Coronary artery (tissue), 2 donors: ENCODE measurements at regions not wholly inside any gene's neighbourhood (a gene's known extent, or its start where the extent isn't known, plus 50 kb on each side); places are given as distances from the start of the nearest gene placed in this dataset.

Source experiments
- DNase-seq: peaks from one replicate; pipeline ENCODE4 v3.0.0-alpha.2; 2017; ENCODE audit warnings: low spot score
- H3K27ac ChIP-seq, 2 donors: fragments of 200-600 bp; sonication (generic); one replicate each; pipeline ENCODE4 v1.5.1; 2016 to 2019
- H3K4me3 ChIP-seq: fragments of 200-600 bp; sonication (generic); 2 replicates; pipeline ENCODE4 v1.5.1; 2016; ENCODE audit warnings: mild to moderate bottlenecking, moderate library complexity
- TF ChIP-seq, protein P1 (sequence below): fragments of 200-600 bp; sonication (generic); IDR thresholded peaks from one replicate; pipeline ENCODE4 v1.5.1; 2019; ENCODE audit warnings: antibody characterized with exemption

DNA sequence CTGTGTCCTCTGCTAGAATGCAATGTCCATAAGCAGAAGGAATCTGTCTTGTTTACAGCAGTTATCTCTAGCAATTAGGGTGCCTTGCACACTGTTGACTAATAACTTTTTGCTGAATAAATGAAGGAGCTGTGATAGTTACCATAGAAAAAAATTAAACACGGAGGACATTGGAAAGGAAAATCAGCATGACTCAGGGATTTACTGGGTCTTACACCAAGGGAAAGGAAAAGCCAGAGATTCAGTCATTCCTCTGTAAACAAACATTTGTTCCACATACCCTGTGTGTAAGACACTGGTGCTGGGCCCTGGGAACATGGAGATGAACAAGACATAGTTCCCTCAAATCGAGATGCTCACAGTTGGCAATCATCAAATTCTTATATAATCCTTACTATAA is 183.3 kb downstream of the PTGER3 start:
- no peak overlapping the region for H3K27ac ChIP-seq
- TF ChIP-seq, protein P1, sequence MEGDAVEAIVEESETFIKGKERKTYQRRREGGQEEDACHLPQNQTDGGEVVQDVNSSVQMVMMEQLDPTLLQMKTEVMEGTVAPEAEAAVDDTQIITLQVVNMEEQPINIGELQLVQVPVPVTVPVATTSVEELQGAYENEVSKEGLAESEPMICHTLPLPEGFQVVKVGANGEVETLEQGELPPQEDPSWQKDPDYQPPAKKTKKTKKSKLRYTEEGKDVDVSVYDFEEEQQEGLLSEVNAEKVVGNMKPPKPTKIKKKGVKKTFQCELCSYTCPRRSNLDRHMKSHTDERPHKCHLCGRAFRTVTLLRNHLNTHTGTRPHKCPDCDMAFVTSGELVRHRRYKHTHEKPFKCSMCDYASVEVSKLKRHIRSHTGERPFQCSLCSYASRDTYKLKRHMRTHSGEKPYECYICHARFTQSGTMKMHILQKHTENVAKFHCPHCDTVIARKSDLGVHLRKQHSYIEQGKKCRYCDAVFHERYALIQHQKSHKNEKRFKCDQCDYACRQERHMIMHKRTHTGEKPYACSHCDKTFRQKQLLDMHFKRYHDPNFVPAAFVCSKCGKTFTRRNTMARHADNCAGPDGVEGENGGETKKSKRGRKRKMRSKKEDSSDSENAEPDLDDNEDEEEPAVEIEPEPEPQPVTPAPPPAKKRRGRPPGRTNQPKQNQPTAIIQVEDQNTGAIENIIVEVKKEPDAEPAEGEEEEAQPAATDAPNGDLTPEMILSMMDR, result no peak
- no peak for DNase-seq
- no peak overlapping the region for H3K4me3 ChIP-seq

DNA sequence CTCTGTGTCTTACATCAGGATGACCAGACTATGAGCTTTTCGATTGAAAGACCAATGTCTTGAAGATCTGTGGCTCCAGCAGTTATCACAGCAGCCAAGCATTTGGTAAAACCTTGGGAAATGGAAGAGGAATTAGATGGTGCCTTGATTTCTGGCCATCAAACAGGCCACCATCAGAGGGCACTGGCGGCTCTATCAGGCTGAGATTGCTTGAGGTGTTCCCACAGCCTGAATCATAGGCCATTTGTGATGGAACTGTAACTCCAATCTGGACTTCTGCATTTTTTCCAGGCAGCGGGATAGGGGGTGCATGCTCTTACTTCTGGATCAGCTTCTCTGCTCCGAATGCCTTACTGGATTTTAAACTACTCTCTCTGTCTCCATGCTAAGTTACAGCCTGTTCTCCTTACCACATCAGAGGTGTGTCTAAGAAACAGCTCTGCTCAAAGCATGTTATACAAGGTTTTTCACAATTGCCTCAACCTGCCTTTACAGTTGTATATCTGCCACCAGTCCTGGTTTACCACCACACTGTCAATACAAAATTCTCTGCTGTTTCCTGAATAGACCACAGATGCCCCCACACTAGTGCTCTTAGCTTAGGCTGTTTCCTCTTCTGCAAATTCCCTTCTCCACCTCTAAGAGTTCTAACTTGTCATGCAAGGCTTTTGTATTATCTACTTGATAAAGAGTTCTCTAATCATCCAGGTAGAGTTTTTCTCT is 180.9 kb downstream of the PTGER3 start:
- TF ChIP-seq, protein P1, result no peak
- no peak overlapping the region for H3K27ac ChIP-seq
- H3K4me3 ChIP-seq, result no peak overlapping the region
- DNase-seq, result no peak

DNA sequence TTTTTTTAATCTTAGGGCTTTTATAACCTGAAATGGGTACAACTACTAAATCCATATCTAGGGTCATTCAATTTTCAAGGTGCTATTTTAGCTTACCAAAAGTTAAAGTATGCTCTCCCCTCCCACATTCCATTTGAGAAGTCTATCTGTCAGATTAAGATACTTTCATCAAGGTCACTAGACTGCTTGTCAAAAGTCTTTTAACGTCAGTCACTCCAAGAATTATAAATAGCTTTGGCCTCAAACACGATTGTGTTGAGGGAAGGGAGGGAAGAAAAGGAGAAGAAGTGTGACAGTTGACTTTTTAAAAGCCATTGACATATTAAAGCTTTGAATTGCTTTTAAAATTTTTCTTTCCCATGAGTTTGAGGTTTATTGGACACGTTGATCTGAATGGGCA is 175.8 kb downstream of the PTGER3 start:
- Histone ChIP-seq H3K27ac (no peak overlapping the region), H3K4me3 (no peak overlapping the region)
- TF ChIP-seq, protein P1, result no peak
- no peak for DNase-seq

DNA sequence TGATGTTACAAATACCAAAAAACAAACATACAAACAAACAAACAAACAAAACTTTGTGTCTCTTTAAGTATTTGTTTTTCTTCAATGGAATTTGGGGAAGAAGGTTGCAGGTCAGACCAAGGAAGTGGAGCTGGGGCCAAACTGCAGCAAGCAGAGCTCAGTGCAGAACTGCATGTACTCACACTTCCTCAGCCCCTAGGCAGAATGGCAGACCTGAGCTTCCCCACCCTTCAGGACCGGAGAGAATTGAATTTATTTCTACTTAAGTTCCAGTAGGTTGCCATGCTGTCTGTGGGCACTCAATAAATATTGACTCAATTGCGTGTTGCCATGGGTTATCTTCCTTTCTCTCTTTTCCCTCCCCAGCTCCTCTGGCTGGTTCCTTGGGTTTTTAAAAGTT is 173.6 kb downstream of the PTGER3 start:
- Histone ChIP-seq H3K27ac (peak overlapping the region in 1 of 2 donors; percentile 36), H3K4me3 (no peak overlapping the region)
- TF ChIP-seq, protein P1, result no peak
- no peak for DNase-seq

DNA sequence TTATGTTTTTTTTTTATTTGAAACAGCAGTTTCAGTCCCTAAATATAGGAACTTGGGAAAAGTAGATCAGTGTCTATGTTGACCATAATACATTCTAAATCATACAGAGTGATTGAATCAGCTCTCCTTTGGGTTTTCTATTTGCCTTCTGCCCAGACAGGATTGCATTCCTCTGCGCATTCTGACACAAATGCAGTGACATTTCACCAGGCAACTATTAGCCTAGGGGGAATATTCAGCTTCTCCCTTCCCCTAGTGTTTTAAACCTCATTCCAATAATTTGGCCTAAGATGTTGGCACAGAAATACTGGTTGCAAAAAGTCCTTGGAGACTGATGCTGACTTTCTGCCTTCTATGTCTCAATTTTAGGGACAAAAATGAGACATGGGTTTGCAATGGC is 172.8 kb downstream of the PTGER3 start:
- TF ChIP-seq, protein P1, result no peak
- DNase-seq, result no peak
- peak overlapping the region; percentile 29 to 36 for H3K27ac ChIP-seq

DNA sequence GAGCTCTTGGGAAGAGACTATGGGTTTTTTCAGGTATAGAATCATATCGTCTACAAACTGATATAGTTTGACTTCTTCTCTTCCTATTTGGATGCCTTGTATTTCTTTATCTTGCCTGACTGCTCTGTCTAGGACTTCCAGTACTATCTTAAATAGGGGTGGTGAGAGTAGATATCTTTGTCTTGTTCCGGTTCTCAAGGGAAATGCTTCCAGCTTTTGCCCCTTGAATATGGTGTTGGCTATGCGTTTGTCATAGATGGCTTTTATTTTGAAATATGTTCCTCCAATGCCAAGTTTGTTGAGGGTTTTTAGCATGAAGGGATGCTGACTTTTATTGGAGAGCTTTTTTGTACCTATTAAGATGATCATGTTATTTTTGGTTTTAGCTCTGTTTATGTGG is 170.3 kb downstream of the PTGER3 start:
- no peak overlapping the region for H3K4me3 ChIP-seq
- no peak overlapping the region for H3K27ac ChIP-seq
- TF ChIP-seq, protein P1, result no peak
- no peak for DNase-seq

More for the DNA sequence above, 172.8 kb downstream of the PTGER3 start:
- peak overlapping the region; percentile 30 for H3K4me3 ChIP-seq

DNA sequence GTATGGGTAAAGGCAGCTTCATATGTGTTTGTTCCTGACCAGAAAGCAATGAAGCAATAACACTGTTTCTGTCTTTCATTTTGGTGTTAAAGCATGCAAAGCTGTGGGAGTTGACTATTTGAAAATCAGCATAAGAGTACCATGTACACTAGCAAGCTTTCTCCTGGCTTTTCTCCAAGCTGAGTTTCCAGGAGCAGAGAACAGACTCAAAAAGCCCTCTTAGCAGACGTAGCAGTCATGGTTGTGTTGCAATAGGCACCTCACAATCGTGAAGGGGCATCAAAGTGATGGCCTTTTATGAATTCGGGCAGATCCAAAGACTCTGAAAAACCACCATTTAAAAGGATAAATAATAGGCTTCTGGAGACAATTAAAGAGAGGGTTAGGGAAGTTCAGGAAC is 159.7 kb downstream of the PTGER3 start:
- DNase-seq, result no peak
- no peak overlapping the region for H3K27ac ChIP-seq
- H3K4me3 ChIP-seq, result no peak overlapping the region
- TF ChIP-seq, protein P1, result no peak
